ENCODE measurements at regions not wholly inside any gene's neighbourhood (a gene's known extent, or its start where the extent isn't known, plus 50 kb on each side); places are given as distances from the start of the nearest gene placed in this dataset.

DNA sequence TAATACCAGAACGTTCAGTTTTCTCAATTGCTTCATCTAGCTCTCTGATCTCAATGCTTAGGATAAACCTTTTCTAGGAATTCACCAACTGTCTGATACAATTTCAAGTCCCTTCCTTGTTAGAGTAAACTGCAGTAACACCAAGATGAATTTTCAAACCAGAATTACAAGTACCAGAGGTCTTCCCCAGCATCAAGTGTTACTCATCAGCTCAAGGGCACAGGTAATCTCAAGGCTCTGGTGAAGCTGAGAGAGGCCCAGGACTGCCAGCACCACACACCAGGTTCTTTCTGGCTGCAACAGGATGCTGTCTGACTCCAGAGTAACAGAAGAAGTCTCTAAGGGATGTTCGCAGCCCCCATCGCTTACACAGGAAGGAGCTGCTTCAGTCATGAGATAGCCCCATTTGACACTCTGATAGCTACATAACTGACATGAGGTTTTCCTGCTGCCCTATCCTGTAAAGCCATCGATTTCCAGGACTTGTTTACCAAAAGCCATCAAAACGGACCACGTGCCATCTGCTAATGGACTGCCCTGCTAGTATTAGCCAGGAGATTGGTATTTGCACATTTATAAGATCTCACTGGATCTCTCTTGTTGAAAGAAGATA is 549.4 kb downstream of the UTRN start:
- Histone ChIP-seq H3K4me1 (ENCODE audit: control insufficient read depth in 2 of 2, insufficient read depth in 2 of 2, low read length in 2 of 2) (no peaks in the 10 kb centered on the region), H3K27ac (ENCODE audit: low read depth in 1 of 2, low read length in 1 of 2) (no peak overlapping the region), H3K27me3 (ENCODE audit: control insufficient read depth in 2 of 2, insufficient read depth in 1 of 2, low read length in 1 of 2) (no peaks in the 10 kb centered on the region), H3K9me3 (ENCODE audit: control insufficient read depth in 2 of 2, insufficient read depth in 1 of 2, low read length in 1 of 2) (no peaks in the 10 kb centered on the region), H3K36me3 (ENCODE audit: control insufficient read depth in 2 of 2, insufficient read depth in 2 of 2, low read length in 1 of 2) (peaks cover 19 to 46% of the 10 kb centered on the region in 2 donors), H3K4me3 (ENCODE audit: low read length in 2 of 2) (no peak overlapping the region)
- 97% methylated on average over 6 of the region's 6 CpGs for WGBS
- no peak for DNase-seq (ENCODE audit: low read depth in 6 of 9, low spot score in 9 of 9)

DNA sequence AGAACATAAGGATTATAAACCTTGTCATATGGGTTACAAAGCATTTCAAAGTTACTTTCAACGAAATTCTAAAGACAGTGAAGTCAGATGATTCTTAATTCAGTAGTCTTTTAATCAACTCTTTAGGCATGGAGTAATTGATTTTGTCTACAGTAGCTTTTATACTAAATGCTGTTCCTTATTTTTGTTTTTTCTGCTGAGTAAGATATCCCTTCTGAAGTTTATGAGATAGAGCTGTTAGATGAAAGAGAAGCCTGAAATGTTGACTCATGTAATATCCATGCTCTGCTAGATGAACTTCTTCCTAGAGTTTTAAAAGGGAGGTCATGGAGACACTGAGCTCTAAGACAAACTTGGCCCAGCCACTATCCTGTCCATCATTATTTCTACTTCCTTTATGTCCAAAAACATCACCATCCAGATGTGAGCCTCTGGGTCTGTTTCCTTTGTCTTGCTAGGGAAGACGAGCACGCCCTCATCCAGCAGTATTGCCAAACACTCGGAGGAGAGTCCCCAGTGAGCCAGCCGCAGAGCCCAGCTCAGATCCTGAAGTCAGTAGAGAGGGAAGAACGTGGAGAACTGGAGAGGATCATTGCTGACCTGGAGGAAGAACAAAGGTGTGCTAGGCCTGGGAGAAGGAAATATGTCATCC is 550.3 kb downstream of the UTRN start:
- DNase-seq (ENCODE audit: low read depth in 6 of 9, low spot score in 9 of 9): no peak
- WGBS: 98% methylated on average over 6 of the region's 6 CpGs
- Histone ChIP-seq H3K36me3 (ENCODE audit: control insufficient read depth in 2 of 2, insufficient read depth in 2 of 2, low read length in 1 of 2) (peaks cover 22 to 52% of the 10 kb centered on the region in 2 donors), H3K9me3 (ENCODE audit: control insufficient read depth in 2 of 2, insufficient read depth in 1 of 2, low read length in 1 of 2) (no peaks in the 10 kb centered on the region), H3K27ac (ENCODE audit: low read depth in 1 of 2, low read length in 1 of 2) (no peak overlapping the region), H3K4me1 (ENCODE audit: control insufficient read depth in 2 of 2, insufficient read depth in 2 of 2, low read length in 2 of 2) (no peaks in the 10 kb centered on the region), H3K27me3 (ENCODE audit: control insufficient read depth in 2 of 2, insufficient read depth in 1 of 2, low read length in 1 of 2) (no peaks in the 10 kb centered on the region), H3K4me3 (ENCODE audit: low read length in 2 of 2) (no peak overlapping the region)

DNA sequence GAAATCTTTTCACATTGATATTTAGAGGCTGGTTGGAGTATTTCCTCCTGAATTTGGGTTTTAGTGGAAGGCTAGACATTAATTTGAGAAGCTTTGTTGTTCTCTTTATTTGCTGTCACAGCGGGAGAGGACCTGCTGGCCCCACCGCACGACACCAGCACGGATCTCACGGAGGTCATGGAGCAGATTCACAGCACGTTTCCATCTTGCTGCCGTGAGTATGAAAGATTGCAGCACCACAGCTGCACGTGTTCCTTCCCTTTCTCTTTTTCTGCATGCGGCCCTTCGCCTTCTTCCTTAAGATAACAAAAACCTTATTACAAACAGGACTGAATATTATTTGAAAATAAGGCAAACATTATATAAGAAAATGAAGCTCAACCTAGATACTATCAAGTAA is 555.5 kb downstream of the UTRN start:
- Histone ChIP-seq H3K27me3 (ENCODE audit: control insufficient read depth in 2 of 2, insufficient read depth in 1 of 2, low read length in 1 of 2) (no peaks in the 10 kb centered on the region), H3K9me3 (ENCODE audit: control insufficient read depth in 2 of 2, insufficient read depth in 1 of 2, low read length in 1 of 2) (no peaks in the 10 kb centered on the region), H3K4me3 (ENCODE audit: low read length in 2 of 2) (no peak overlapping the region), H3K4me1 (ENCODE audit: control insufficient read depth in 2 of 2, insufficient read depth in 2 of 2, low read length in 2 of 2) (no peaks in the 10 kb centered on the region), H3K27ac (ENCODE audit: low read depth in 1 of 2, low read length in 1 of 2) (no peak overlapping the region), H3K36me3 (ENCODE audit: control insufficient read depth in 2 of 2, insufficient read depth in 2 of 2, low read length in 1 of 2) (peaks cover 15 to 50% of the 10 kb centered on the region in 2 donors)
- WGBS: 98% methylated on average over 10 of the region's 10 CpGs
- no peak for DNase-seq (ENCODE audit: low read depth in 6 of 9, low spot score in 9 of 9)

DNA sequence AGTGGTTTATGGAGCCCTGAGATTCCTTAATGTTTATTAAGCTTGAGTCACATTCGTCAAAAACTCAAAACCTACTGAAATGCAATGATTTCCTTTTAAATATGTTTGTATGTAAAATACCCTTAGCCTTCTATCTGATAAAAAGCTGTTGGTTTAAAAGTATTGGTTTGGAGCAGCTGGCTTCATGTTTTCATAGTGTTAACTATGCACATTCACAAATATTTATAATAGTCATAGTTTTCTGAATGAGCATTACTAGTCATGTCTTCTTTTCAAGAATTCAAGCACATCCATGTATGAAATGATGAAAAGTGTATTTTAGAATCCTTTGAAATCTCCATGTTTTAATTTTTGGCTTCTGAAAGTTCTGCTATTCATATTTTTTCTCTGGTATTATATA is 558.6 kb downstream of the UTRN start:
- no peak for DNase-seq (ENCODE audit: low read depth in 6 of 9, low spot score in 9 of 9)
- H3K4me3 ChIP-seq (ENCODE audit: low read length in 2 of 2): no peak overlapping the region
- peaks cover 15 to 41% of the 10 kb centered on the region in 2 donors for H3K36me3 ChIP-seq (ENCODE audit: control insufficient read depth in 2 of 2, insufficient read depth in 2 of 2, low read length in 1 of 2)
- H3K9me3 ChIP-seq (ENCODE audit: control insufficient read depth in 2 of 2, insufficient read depth in 1 of 2, low read length in 1 of 2): no peaks in the 10 kb centered on the region
- H3K27ac ChIP-seq (ENCODE audit: low read depth in 1 of 2, low read length in 1 of 2): no peak overlapping the region
- H3K27me3 ChIP-seq (ENCODE audit: control insufficient read depth in 2 of 2, insufficient read depth in 1 of 2, low read length in 1 of 2): no peaks in the 10 kb centered on the region
- no peaks in the 10 kb centered on the region for H3K4me1 ChIP-seq (ENCODE audit: control insufficient read depth in 2 of 2, insufficient read depth in 2 of 2, low read length in 2 of 2)
- WGBS: 97% methylated on average over 1 of the region's 1 CpG

DNA sequence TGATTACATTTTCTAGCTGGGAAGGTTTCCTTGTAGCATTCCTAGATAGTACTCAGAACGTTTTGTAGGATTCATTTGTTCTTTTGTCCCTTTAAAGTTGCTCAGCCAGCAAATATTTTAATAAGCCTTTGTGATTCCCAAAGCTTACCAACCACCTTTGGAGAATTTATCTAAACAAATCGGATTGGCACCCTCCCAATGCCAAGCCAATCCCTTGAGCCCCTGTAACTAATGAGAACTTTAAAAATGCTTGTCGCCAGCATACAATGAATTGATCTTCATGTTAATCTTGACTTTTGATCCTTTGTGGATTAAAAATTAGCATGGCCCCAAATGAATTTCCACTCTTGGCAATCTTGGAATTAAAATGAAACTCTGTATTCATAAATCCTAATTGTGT is 559.5 kb downstream of the UTRN start:
- H3K27me3 ChIP-seq (ENCODE audit: control insufficient read depth in 2 of 2, insufficient read depth in 1 of 2, low read length in 1 of 2): no peaks in the 10 kb centered on the region
- H3K27ac ChIP-seq (ENCODE audit: low read depth in 1 of 2, low read length in 1 of 2): no peak overlapping the region
- no peak for DNase-seq (ENCODE audit: low read depth in 6 of 9, low spot score in 9 of 9)
- H3K4me3 ChIP-seq (ENCODE audit: low read length in 2 of 2): no peak overlapping the region
- no peaks in the 10 kb centered on the region for H3K4me1 ChIP-seq (ENCODE audit: control insufficient read depth in 2 of 2, insufficient read depth in 2 of 2, low read length in 2 of 2)
- H3K36me3 ChIP-seq (ENCODE audit: control insufficient read depth in 2 of 2, insufficient read depth in 2 of 2, low read length in 1 of 2): peaks cover 9 to 36% of the 10 kb centered on the region in 2 donors
- 98% methylated on average over 3 of the region's 3 CpGs for WGBS
- no peaks in the 10 kb centered on the region for H3K9me3 ChIP-seq (ENCODE audit: control insufficient read depth in 2 of 2, insufficient read depth in 1 of 2, low read length in 1 of 2)

DNA sequence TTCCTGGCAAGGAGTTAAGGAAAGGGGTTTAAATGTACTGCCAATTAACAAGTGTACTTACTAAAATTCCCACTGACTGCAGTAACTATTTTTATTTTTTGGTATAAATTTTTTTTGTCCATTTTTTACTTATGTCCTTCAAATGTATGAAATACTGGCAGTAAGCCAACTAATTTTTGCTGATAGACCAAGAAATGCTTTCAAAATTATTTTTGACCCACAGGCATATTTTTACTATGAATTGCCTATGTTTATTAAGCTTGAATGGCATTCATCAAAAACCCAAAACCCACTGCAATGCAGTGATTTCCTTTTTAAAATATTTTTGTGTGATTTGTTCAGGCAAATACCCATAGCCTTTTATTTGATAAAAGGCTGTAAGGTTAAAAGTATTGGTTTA is 560.1 kb downstream of the UTRN start:
- H3K27me3 ChIP-seq (ENCODE audit: control insufficient read depth in 2 of 2, insufficient read depth in 1 of 2, low read length in 1 of 2): no peaks in the 10 kb centered on the region
- H3K4me3 ChIP-seq (ENCODE audit: low read length in 2 of 2): no peak overlapping the region
- no peak for DNase-seq (ENCODE audit: low read depth in 6 of 9, low spot score in 9 of 9)
- H3K36me3 ChIP-seq (ENCODE audit: control insufficient read depth in 2 of 2, insufficient read depth in 2 of 2, low read length in 1 of 2): peaks cover 7 to 32% of the 10 kb centered on the region in 2 donors
- H3K27ac ChIP-seq (ENCODE audit: low read depth in 1 of 2, low read length in 1 of 2): no peak overlapping the region
- no peaks in the 10 kb centered on the region for H3K4me1 ChIP-seq (ENCODE audit: control insufficient read depth in 2 of 2, insufficient read depth in 2 of 2, low read length in 2 of 2)
- no peaks in the 10 kb centered on the region for H3K9me3 ChIP-seq (ENCODE audit: control insufficient read depth in 2 of 2, insufficient read depth in 1 of 2, low read length in 1 of 2)

DNA sequence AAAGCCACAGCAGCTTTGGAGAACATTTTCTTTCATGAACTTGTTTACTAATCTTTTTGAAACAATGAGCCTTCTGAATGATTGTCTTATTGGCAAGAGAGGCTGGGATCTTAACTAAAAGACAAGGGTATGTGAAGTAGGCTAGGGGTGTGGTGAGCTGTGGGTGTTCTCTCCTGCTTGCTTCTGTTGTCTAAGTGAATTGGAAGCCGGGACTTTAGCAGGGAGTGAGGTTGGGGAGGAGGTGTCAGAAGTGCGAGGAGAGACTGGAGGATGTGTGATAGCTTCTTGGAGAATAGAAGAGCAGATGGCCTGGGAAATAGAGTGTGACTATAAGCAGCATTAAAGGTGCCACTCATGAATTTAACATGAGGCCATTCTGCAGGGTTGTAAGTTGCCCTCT is 562.8 kb downstream of the UTRN start:
- DNase-seq (ENCODE audit: low read depth in 6 of 9, low spot score in 9 of 9): no peak
- Histone ChIP-seq H3K4me3 (ENCODE audit: low read length in 2 of 2) (no peak overlapping the region), H3K27ac (ENCODE audit: low read depth in 1 of 2, low read length in 1 of 2) (no peak overlapping the region), H3K27me3 (ENCODE audit: control insufficient read depth in 2 of 2, insufficient read depth in 1 of 2, low read length in 1 of 2) (no peaks in the 10 kb centered on the region), H3K36me3 (ENCODE audit: control insufficient read depth in 2 of 2, insufficient read depth in 2 of 2, low read length in 1 of 2) (peaks cover 7 to 30% of the 10 kb centered on the region in 2 donors), H3K9me3 (ENCODE audit: control insufficient read depth in 2 of 2, insufficient read depth in 1 of 2, low read length in 1 of 2) (no peaks in the 10 kb centered on the region), H3K4me1 (ENCODE audit: control insufficient read depth in 2 of 2, insufficient read depth in 2 of 2, low read length in 2 of 2) (no peaks in the 10 kb centered on the region)
- 97% methylated on average over 2 of the region's 2 CpGs for WGBS

DNA sequence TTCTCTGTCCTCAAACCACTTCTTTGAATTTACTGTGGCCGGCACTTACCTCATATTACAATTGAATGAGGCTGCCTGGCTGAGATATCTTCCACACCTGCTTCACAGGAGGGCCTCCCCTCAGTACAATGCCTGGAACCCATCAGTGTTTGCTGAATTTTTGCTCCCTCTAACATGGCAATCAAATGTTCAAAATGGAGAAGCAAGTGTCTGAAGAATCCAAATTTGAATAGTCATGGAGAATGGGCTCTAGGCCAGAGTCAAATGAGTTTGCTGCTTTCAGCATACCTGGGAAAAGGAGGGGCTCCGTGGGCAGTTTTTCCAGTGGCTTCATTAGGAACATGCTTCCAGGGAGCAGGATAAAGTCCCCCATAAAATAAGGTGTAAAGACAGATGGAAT is 564.8 kb downstream of the UTRN start:
- DNase-seq (ENCODE audit: low read depth in 6 of 9, low spot score in 9 of 9): no peak
- Histone ChIP-seq H3K4me1 (ENCODE audit: control insufficient read depth in 2 of 2, insufficient read depth in 2 of 2, low read length in 2 of 2) (no peaks in the 10 kb centered on the region), H3K4me3 (ENCODE audit: low read length in 2 of 2) (no peak overlapping the region), H3K27me3 (ENCODE audit: control insufficient read depth in 2 of 2, insufficient read depth in 1 of 2, low read length in 1 of 2) (no peaks in the 10 kb centered on the region), H3K9me3 (ENCODE audit: control insufficient read depth in 2 of 2, insufficient read depth in 1 of 2, low read length in 1 of 2) (no peaks in the 10 kb centered on the region), H3K36me3 (ENCODE audit: control insufficient read depth in 2 of 2, insufficient read depth in 2 of 2, low read length in 1 of 2) (peaks cover 7 to 26% of the 10 kb centered on the region in 2 donors), H3K27ac (ENCODE audit: low read depth in 1 of 2, low read length in 1 of 2) (no peak overlapping the region)
- 93% methylated on average over 2 of the region's 2 CpGs for WGBS

DNA sequence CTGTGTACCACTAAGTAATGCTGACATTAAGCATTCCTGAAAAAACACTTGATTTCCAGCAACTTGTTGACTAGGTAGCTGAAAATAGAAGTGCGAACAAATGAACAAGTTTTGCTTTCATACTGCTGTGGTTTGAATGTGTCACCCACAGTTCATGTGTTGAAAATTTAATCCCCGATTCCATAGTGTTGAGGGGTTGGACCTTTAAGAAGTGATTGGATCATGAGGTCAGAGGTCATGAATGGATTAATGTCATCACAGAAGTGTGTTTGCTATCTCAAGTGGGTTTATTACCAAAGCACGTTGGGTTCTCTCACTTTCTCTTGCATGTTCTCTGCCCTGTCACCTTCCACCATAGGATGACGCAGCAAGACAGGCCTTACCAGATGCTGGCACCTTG is 568.5 kb downstream of the UTRN start:
- Histone ChIP-seq H3K9me3 (ENCODE audit: control insufficient read depth in 2 of 2, insufficient read depth in 1 of 2, low read length in 1 of 2) (no peaks in the 10 kb centered on the region), H3K4me1 (ENCODE audit: control insufficient read depth in 2 of 2, insufficient read depth in 2 of 2, low read length in 2 of 2) (no peaks in the 10 kb centered on the region), H3K27me3 (ENCODE audit: control insufficient read depth in 2 of 2, insufficient read depth in 1 of 2, low read length in 1 of 2) (no peaks in the 10 kb centered on the region), H3K4me3 (ENCODE audit: low read length in 2 of 2) (no peak overlapping the region), H3K27ac (ENCODE audit: low read depth in 1 of 2, low read length in 1 of 2) (no peak overlapping the region), H3K36me3 (ENCODE audit: control insufficient read depth in 2 of 2, insufficient read depth in 2 of 2, low read length in 1 of 2) (peaks cover 0 to 9% of the 10 kb centered on the region in 2 donors)
- DNase-seq (ENCODE audit: low read depth in 6 of 9, low spot score in 9 of 9): no peak
- 93% methylated on average over 4 of the region's 4 CpGs for WGBS
